T47D (cell line): ENCODE measurements at regions not wholly inside any gene's neighbourhood (a gene's known extent, or its start where the extent isn't known, plus 50 kb on each side); places are given as distances from the start of the nearest gene placed in this dataset.

Experiments used
- DNase-seq, 2 experiments: peaks; one replicate each; pipeline versions ENCODE4 v3.0.0 to v3.0.0-alpha.2; 2011 to 2012; ENCODE audit warnings: low read depth in 1 of 2, low spot score in 1 of 2
- JUND ChIP-seq: IDR thresholded peaks from 2 replicates; pipeline ENCODE4 v1.6.1; 2012; ENCODE audit warnings: low read depth
- in situ Hi-C: cut with HindIII; loops from 2 replicates; pipeline ENCODE4 v1.10.0; 2016; ENCODE audit warnings: low sequenced_read_pairs, low pct_unique_long_range_greater_than_20kb

GRCh38 chr2:147101941-147102790 is 742.7 kb upstream of the ACVR2A start:
- in situ Hi-C loops, result no loop called here
- TF ChIP-seq JUND, result no peak
- no peak for DNase-seq

GRCh38 chr2:147100406-147101035 is 744.3 kb upstream of the ACVR2A start:
- no peak for DNase-seq
- in situ Hi-C loops, result no loop called here
- TF ChIP-seq JUND, result no peak

- in situ Hi-C loops, result no loop called here
- TF ChIP-seq JUND, result no peak
- DNase-seq, result peak in 1 of 2 experiments; percentile 29
Observed at GRCh38 chr2:147099845-147100244, 745.0 kb upstream of the ACVR2A start.

DNA sequence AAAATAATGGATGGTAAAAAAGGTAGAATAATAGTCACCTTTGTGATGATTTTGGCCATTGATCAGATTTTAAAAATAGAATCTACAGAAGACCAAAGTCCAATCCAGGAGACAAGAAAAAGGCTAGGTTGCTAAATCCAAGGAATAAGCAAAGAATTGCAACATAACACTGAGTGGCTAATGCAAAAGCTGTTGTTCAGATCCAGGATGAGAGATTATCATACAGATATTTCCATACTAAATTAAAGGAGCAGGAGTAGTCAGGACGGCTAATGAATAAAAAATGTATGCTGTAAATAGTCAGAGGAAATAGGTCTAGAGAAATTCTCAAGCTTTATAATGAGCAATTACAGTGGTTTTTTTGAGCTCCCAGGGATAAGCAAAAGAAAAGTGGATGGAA is 745.9 kb upstream of the ACVR2A start:
- in situ Hi-C loops, result no loop called here
- TF ChIP-seq JUND, result no peak
- no peak for DNase-seq

DNA sequence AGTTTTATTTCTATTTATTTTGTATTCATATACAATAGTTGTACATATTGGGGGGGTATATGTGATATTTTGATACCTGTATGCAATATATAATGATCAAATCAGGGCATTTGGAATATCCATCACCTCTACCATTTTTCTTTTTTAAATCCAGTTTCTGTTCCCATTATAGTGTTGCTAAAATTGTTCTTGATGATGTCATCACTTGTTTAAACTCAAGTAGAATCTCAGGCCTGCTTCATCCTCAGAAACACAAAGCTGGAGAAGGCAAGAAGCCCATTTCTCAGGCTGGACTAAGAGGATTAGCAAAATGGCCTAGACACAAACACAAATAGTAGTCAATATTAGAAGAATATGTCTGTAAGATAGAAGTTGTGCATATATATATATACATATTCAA is 747.1 kb upstream of the ACVR2A start:
- no peak for TF ChIP-seq JUND
- in situ Hi-C loops, result no loop called here
- no peak for DNase-seq

DNA sequence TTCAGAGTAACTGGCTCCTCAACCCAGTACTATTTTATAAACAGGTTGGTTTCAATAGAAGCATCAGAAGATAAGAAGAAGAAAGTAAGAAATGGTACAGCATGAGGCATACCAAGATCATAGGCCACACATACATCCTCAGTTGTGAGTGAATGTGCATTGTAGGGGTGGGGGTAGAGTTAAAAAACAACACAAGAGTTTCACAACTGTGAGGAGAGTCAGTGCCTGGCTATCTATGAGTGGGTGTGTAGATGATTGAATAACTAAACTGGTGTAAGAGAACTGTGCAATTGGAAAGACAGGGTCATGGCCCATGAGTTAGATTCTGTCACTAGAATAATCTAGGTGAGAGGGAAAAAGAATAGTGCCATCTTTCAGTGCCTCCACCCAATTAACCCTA is 748.2 kb upstream of the ACVR2A start:
- TF ChIP-seq JUND, result no peak
- no peak for DNase-seq
- in situ Hi-C loops, result no loop called here

GRCh38 chr2:147095376-147095775 is 749.5 kb upstream of the ACVR2A start:
- TF ChIP-seq JUND, result no peak
- DNase-seq, result no peak
- in situ Hi-C loops, result no loop called here

DNA sequence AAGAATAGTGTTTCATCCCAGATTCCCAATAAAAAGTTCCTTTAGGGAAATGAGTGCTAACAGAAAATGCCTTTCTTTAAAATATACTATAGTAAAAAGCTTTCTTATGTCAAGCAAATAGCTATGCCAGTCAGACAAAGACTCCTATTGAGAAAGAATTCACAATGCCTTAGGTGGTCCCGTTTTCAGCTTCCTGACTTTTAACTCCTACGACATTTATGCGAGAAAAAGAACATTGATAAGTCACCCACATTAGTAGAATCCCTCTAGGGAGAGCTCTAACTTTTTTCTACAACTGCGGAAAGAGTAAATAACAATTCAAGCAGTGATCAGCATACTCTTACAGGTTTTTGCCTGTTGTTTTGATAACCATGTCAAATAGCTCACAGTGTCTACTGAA is 750.8 kb upstream of the ACVR2A start:
- DNase-seq, result no peak
- no peak for TF ChIP-seq JUND
- in situ Hi-C loops, result no loop called here

DNA sequence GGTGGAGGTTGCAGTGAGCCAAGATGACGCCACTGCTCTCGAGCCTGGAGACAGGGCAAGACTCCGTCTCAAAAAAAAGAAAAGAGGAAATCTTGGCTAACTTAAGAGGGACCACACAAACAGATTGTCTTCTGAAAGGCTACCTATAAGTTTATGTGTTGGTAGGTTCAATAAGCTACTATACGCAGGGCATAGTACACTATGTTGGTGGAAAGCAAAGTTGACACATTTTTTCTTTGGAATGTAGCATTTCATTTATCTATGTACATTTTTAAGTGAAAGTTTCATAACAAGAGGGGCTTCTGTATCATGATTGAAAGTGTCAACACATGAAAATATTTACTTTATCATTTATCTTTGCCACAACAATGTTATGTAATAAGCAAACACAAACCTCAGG is 752.6 kb upstream of the ACVR2A start:
- no peak for DNase-seq
- TF ChIP-seq JUND, result no peak
- in situ Hi-C loops, result no loop called here

GRCh38 chr2:147091448-147091847 is 753.4 kb upstream of the ACVR2A start:
- in situ Hi-C loops, result no loop called here
- no peak for DNase-seq
- no peak for TF ChIP-seq JUND

- TF ChIP-seq JUND, result no peak
- in situ Hi-C loops, result no loop called here
- no peak for DNase-seq
Observed at GRCh38 chr2:147088871-147089270, 756.0 kb upstream of the ACVR2A start.

- in situ Hi-C loops, result no loop called here
- no peak for TF ChIP-seq JUND
- DNase-seq, result no peak
Observed at GRCh38 chr2:147086715-147087114, 758.1 kb upstream of the ACVR2A start.

- in situ Hi-C loops, result no loop called here
- no peak for DNase-seq
- no peak for TF ChIP-seq JUND
Observed at GRCh38 chr2:147083664-147084063, 761.2 kb upstream of the ACVR2A start.

- in situ Hi-C loops, result no loop called here
- peak; percentile 31 to 82 for DNase-seq
- TF ChIP-seq JUND, result no peak
Observed at GRCh38 chr2:147082850-147083522, 761.8 kb upstream of the ACVR2A start.
